Left colon (tissue), 2 donors: ENCODE measurements at regions not wholly inside any gene's neighbourhood (a gene's known extent, or its start where the extent isn't known, plus 50 kb on each side); places are given as distances from the start of the nearest gene placed in this dataset.

Experiments used
- ATAC-seq: fragments of 200-7000 bp; cut with Tn5 transposase; one replicate; pipeline ENCODE4 v1.9.1; 2020; ENCODE audit warnings: mild to moderate bottlenecking, moderate library complexity
- DNase-seq, 2 donors: peaks; one replicate each; pipeline ENCODE4 v3.0.0-alpha.2; 2020
- intact Hi-C, 2 donors: fragments of 100-400 bp; cut with DNase I in 1 of 2; cut with micrococcal nuclease in 1 of 2; formaldehyde crosslinking; loops; one replicate each; pipeline versions ENCODE4 v1.11.2 to v1.14.0; 2022; cut with DNase I, micrococcal nuclease
- donor health status: DM: no; HTN: no; CAD: no.
- donor health status: DM: yes; HTN: yes; CAD: no.

- DNase-seq, result no peak
- intact Hi-C loops, result no loop called here
- ATAC-seq, result no peak
These were observed 75.7 kb upstream of the RRP15 start for GRCh38 chr1:218209351-218209861.

GRCh38 chr1:218211241-218211640, 73.9 kb upstream of the RRP15 start:
- intact Hi-C loops, result no loop called here
- DNase-seq (no peak), ATAC-seq (no peak)

DNA sequence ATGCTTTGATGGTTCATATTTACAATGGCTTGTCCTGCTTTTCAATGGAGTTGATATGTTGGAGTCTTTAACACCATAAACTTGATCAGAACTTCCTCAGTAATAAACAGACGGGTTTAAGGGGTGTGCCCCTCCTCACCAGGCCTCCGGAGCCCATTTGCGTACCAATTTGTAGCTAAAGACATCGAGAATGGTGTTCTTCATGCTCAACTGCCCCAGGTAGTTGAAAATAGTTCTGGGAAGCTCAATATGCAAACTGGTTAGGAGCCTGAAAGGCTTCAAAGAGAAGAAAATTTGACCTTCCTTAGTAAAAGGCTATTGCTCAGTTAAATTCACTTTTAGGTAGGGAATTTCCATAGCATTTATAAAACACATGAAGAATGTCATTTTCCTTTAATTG, 68.1 kb upstream of the RRP15 start:
- ATAC-seq, result no peak
- DNase-seq, result no peak
- intact Hi-C loops, result no loop called here

DNA sequence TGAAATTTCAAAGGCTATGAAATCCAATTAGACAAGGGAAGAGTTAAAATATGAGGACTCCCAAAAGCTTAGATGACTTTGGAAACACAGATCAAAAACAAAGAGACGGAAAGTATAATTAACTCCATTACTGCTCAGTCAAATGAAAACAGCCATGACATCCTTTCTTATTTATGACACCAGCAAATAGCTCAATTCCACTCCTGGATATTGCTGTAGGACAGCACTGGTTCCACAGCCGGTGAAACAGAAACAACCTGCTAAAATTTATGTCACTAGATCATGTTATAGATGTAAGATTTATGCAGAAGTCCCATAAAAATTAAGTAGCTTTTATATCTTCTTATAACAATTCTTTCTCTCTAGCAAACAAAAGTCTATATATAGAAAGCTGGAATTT, 65.6 kb upstream of the RRP15 start:
- DNase-seq, result no peak
- intact Hi-C loops, result no loop called here
- no peak for ATAC-seq

- no peak for DNase-seq
- intact Hi-C loops, result no loop called here
- no peak for ATAC-seq
These were observed 61.0 kb upstream of the RRP15 start for GRCh38 chr1:218224101-218224500.

DNA sequence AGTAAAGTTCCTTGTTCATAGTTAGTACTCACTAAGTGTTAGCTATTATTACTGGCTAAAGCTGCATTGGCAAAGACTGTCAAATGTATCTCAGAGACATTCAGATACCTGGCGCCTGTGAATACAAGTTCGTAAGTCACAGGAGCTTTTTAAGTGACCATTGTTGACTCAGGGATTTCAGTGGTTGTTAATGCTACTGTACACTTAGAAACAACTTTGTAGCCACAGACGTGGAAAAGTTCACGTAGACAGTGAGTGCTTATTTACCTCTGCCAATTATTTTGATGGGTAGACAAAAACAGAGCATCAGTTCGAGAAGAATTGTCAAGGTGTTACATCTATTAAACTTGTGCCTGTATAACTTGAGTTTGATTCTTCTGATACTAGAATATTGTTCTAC, 59.1 kb upstream of the RRP15 start:
- no peak for DNase-seq
- intact Hi-C loops, result no loop called here

More for the DNA sequence above, 59.1 kb upstream of the RRP15 start:
- no peak for ATAC-seq
